IPS-NIHi11 (cell line): ENCODE measurements at regions not wholly inside any gene's neighbourhood (a gene's known extent, or its start where the extent isn't known, plus 50 kb on each side); places are given as distances from the start of the nearest gene placed in this dataset.

Experiments used
- DNase-seq: peaks from one replicate; pipeline ENCODE4 v3.0.0; 2012; ENCODE audit warnings: mixed read lengths, low spot score

DNA sequence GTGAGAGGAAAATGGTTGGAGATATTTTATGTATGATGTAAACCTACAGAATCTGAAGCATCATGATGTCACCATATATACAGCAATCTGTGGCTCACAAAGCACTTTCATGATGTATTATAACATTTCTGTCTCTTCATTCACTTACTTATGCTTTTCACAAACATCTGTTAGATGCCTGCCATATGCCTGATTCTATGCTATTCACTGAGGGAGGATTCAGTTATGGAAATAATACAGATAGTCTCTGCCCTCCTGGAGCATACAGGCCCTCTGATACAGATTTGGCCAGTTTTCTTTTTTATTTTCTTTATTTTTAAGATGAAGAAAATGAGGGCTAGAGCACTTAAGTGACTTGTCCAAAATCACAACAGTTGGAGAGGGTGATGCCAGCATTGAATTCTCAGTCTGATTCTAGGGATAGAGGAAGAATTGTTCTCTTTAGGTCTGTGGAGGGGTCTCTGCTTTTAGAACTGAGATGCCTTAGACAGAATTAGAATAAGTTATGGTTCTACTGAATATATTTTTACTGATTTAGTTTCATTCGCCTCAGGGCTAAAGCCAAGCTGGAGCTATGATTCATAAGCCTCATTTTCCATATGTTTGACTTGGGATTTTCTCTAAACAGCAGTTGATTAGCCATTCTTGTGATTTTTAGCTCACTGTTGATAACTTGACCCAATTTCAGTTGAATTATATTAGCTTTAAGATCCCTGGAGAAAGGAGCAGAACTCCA lies 636.4 kb downstream of the PRELID2 start:
- DNase-seq, result no peak

GRCh38 chr5:145189746-145190145 lies 645.4 kb downstream of the PRELID2 start:
- no peak for DNase-seq

DNA sequence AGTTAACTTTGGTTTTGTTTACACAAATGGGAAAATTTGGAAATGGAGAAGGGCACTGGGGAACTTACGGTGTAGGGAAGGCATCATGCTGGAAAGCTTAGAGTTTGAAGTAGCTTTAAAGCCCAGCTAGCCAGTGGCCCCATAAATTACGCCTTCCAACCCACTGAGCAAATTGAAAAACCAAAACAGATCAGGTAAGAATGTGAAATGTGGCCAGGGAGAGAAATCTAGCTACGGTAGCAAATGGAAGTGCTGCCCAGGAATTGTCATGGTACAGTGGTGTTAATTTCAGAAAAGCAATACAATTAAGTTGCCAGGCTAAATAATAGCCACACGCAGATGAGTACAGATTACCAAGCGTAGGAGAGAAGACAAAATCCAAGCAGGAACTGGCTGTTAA lies 654.8 kb downstream of the PRELID2 start:
- DNase-seq, result no peak

- peak; percentile 40 for DNase-seq
Measured at GRCh38 chr5:145178641-145179523, 656.3 kb downstream of the PRELID2 start.

GRCh38 chr5:145176041-145176440 lies 659.1 kb downstream of the PRELID2 start:
- DNase-seq, result no peak

DNA sequence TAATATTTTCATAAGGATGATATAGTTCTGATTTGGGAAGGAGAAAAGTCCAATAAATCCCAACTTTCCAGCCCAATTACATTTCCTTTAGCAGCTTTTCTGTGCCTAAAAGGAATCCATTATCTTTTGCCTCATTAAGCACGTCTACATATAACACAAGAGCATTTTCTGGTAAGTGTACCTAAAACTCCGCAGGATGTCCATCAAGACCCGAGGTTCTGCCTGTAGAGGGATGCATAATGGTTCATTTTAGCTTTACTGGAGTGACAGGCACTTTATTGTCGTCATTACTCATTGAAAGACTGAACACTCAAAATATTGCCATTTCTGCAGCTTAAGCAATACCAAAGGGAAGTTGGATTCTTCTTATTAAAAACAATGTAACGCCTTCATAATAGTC lies 669.0 kb downstream of the PRELID2 start:
- no peak for DNase-seq

- no peak for DNase-seq
Measured at GRCh38 chr5:145163876-145164275, 671.3 kb downstream of the PRELID2 start.

DNA sequence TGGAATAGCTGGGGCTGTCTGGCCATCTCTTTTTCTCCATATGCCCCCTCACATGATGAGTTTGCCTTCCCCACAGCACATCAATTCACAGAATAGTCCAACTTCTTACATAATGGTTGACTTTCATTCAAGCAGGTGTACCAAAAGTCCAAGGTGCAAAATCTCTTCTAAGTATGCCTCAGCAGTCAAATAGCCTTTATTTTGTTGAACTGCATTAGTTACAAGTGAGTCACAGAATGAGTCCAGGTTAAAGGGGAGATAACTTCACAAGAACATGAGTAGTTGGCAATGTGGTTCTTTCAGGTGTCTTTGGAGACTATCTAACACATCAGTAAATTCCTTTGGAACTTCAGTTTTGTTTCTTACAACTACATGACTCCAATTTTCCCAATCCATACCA lies 672.5 kb downstream of the PRELID2 start:
- DNase-seq, result no peak

GRCh38 chr5:145161391-145161790 lies 673.8 kb downstream of the PRELID2 start:
- no peak for DNase-seq

DNA sequence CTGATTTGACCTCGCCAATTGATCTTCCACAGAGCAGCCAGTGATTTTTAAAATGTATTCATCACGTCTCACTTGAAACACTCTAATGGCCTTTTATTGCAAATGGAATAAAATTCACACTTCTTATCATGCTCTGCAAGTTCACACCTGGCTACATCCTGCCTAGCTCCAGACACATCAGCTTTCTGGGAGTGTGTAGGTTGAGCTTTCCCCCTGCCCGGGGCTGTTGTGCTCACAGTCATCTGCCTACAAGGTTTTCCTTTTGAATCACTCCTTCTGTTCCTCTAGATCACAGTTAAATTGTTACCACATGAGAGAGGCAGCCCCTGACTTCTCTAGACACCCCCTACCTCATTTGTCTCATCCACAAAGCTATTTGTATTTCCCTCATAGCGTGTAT lies 674.5 kb downstream of the PRELID2 start:
- no peak for DNase-seq

GRCh38 chr5:145158730-145159129 lies 676.4 kb downstream of the PRELID2 start:
- peak; percentile 10 for DNase-seq

- DNase-seq, result no peak
Measured at GRCh38 chr5:145157841-145158240, 677.3 kb downstream of the PRELID2 start.

GRCh38 chr5:145141534-145141933 lies 693.6 kb downstream of the PRELID2 start:
- no peak for DNase-seq

DNA sequence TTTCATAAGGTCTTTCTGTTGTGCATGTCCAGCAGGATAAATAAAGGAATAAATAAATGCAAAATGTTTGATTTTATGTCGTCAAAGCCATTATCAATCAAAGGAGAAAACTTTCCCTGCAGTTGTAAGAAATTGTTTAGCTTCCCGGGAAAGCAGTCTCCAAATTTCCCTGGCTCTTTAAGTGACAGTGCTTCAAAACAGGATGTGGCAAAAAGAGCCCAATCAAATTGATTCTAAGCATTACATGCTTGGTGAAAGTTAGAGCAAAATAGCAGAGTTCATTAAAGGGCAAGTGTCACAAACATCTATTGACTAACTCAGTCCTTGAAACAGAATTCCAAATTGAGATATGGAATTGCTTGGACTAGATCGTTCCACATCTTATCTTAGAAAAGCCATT lies 704.1 kb downstream of the PRELID2 start:
- no peak for DNase-seq

GRCh38 chr5:145129797-145130196 lies 705.3 kb downstream of the PRELID2 start:
- no peak for DNase-seq

- DNase-seq, result no peak
Measured at GRCh38 chr5:145124806-145125205, 710.3 kb downstream of the PRELID2 start.

- no peak for DNase-seq
Measured at GRCh38 chr5:145118611-145119010, 716.5 kb downstream of the PRELID2 start.

DNA sequence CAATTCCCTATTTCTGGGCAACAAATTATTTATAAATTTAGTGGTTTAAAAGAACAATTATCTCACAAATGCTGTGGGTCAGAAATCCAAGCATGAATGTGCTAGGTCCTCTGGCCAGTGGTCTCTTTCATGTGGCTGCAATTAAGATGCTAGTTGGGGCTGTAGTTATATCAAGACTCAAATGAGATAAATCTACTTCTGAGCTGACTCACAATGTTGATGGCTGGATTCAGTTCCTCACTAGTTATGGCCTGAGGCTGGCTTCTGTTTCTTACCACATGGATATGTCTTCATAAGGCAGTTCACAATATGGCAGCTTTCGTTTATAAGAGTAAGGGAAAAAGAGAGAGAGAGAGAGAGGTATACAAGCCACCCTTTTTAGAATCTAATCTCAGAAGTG lies 717.0 kb downstream of the PRELID2 start:
- no peak for DNase-seq

GRCh38 chr5:145117285-145117684 lies 717.9 kb downstream of the PRELID2 start:
- DNase-seq, result no peak

DNA sequence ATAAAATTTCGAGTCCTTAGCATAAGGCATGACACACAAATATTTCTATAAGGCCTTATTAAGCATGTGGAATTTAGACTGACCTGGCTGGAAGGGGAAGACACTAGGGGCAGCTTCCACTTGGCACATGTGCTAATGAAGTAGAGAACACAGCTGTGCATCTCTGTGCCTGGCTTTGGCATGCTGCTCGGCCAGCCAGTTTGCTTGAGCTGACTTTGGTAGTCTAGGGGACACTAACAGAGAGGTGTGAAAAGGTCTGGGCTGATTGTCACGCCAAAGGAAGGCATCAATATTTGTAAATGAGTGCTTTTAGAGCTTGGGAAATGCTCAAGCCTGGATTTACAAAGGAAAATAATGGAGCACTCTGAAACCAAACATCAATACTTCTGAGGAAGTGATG lies 723.7 kb downstream of the PRELID2 start:
- no peak for DNase-seq

GRCh38 chr5:145110834-145111233 lies 724.3 kb downstream of the PRELID2 start:
- DNase-seq, result no peak

GRCh38 chr5:145110181-145110580 lies 725.0 kb downstream of the PRELID2 start:
- no peak for DNase-seq

DNA sequence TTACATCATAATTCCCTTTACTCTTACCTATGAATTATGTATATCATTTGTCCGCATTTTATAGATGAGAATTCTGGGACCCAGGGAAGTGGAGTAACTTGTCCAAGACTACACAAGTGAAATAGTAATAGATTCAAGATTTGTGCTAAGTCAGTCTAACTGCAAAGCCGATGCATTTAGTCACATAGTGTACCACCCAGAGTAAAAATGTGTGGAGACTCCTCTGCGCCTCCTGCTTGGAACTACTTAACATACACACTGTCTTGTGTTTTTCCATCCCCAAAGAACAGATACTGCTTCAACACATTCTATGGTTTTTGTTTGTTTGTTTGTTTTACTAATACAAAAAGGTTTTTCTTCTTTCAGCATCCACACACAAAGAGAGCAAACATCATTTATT lies 729.8 kb downstream of the PRELID2 start:
- no peak for DNase-seq
